Motor neuron (in vitro differentiated cells): ENCODE measurements at regions not wholly inside any gene's neighbourhood (a gene's known extent, or its start where the extent isn't known, plus 50 kb on each side); places are given as distances from the start of the nearest gene placed in this dataset.
"Not testable (repeated sequence)": the region's sequence is repeated elsewhere in the genome, so short reads cannot be mapped to it uniquely, and the experiment has no call there.

Experiments
- ATAC-seq, 8 experiments: fragments of 200-7000 bp; cut with Tn5 transposase; replicated peaks in 6 of 8; 2 replicates each; pipeline ENCODE4 v1.8.0; 2021; ENCODE audit warnings: mild to moderate bottlenecking in 8 of 8, moderate library complexity in 8 of 8
- H3K27ac ChIP-seq, 2 donors: fragments of 250-450 bp; sonication (Bioruptor Pico); 2 replicates each; pipeline ENCODE4 v1.9.0; 2021; ENCODE audit warnings: antibody characterized with exemption in 2 of 2, mild to moderate bottlenecking in 2 of 2, moderate library complexity in 1 of 2
- H3K4me1 ChIP-seq, 2 donors: fragments of 250-450 bp; sonication (Bioruptor Pico); replicated peaks in 1 of 2; 2 replicates each; pipeline ENCODE4 v1.6.1; 2021; ENCODE audit warnings: antibody characterized with exemption in 2 of 2, mild to moderate bottlenecking in 2 of 2, moderate library complexity in 1 of 2
- H3K4me3 ChIP-seq, 5 donors: fragments of 250-450 bp; sonication (Bioruptor Pico); 2 replicates each; pipeline ENCODE4 v1.9.0; 2021; ENCODE audit warnings: antibody characterized with exemption in 5 of 5, mild to moderate bottlenecking in 5 of 5, moderate library complexity in 4 of 5
- WGBS, 10 experiments: fragments of 450-650 bp; shearing (Covaris generic); methylation state at CpG; one replicate each; pipeline ENCODE4 v1.0.0; 2022; 5-methylcytosine and 5-hydroxymethylcytosine counted together
- in situ Hi-C, 9 experiments: fragments of 400-800 bp; cut with MboI; loops; one replicate each; pipeline ENCODE4 v1.15.0; 2021; ENCODE audit warnings: low sequenced_read_pairs in 9 of 9, low pct_unique_long_range_greater_than_20kb in 2 of 9; ENCODE audit not compliant: unreplicated experiment in 9 of 9

DNA sequence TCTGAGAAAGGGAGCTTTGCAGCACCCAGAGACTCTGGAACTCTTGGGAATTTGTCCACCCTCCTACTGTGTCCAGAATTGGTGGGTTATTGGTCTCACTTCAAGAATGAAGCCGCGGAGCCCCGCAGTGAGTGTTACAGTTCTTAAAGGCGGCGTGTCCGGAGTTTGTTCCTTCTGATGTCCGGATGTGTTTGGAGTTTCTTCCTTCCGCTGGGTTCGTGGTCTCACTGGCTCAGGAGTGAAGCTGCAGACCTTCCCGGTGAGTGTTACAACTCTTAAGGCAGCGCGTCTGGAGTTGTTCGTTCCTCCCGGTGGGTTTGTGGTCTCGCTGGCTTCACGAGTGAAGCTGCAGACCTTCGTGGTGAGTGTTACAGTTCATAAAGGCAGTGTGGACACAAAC, 824.7 kb downstream of the LRRTM4 start:
- 50 to 100% (median 83%) methylated on average over 2 to 8 of the region's 17 CpGs; no CpG with 5 or more reads in 4 of the 10 experiments for WGBS, 10 experiments
- H3K27ac ChIP-seq, in situ Hi-C loops, H3K4me3 ChIP-seq, H3K4me1 ChIP-seq, ATAC-seq: not testable (repeated sequence)

DNA sequence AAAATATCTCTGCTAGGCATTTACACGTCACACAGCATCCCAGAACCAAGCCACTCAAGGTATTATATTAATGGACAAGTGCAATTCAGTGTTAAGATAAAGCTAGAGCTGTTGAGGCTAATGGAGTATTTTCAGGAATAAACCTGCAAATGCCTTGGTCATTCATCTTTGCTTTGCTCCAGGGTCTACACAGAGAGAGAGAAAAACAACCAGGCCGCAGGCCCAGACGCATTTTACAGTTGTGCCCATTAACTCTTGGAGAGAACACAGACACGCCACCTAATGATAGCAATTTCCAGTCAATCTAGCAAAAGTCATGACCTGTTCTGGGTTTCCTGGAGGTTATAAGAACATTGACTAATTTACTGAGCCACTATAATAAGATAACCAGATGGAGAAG, 829.3 kb downstream of the LRRTM4 start:
- in situ Hi-C loops: no loop called here

DNA sequence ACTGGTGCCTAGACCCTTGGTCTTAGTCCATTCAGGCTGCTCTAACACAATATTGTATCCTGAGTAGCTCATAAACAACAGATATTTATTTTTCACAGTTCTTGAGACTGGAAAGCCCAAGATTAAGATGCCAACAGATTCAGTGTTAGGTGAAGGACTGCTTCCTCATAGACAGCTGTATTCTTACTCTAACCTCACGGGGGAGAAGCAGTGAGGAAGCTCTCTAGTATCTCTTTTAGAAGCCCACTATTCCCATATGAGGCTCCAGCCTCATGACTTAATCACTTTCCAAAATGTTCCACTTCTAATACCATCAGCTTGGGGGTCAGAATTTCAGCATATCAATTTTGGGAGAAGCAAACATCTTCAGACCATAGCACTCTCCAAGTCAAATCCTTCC, 833.4 kb downstream of the LRRTM4 start:
- no peak for ATAC-seq
- no peak overlapping the region for H3K4me3 ChIP-seq
- 0 to 100% (median 80%) methylated on average over 1 of the region's 1 CpG; no CpG with 5 or more reads in 7 of the 10 experiments for WGBS, 10 experiments
- no peak overlapping the region for H3K27ac ChIP-seq
- in situ Hi-C loops: no loop called here
- peaks cover 2 to 10% of the 10 kb centered on the region in 2 donors for H3K4me1 ChIP-seq

More for the DNA sequence above, 829.3 kb downstream of the LRRTM4 start:
- 0 to 100% (median 46%) methylated on average over 1 to 4 of the region's 4 CpGs; no CpG with 5 or more reads in 2 of the 10 experiments for WGBS, 10 experiments
- no peak overlapping the region for H3K4me3 ChIP-seq
- peaks cover 0 to 3% of the 10 kb centered on the region in 2 donors for H3K4me1 ChIP-seq
- no peak overlapping the region for H3K27ac ChIP-seq
- peak in 5 of 8 experiments; percentile 74 to 93 (median 82) for ATAC-seq

DNA sequence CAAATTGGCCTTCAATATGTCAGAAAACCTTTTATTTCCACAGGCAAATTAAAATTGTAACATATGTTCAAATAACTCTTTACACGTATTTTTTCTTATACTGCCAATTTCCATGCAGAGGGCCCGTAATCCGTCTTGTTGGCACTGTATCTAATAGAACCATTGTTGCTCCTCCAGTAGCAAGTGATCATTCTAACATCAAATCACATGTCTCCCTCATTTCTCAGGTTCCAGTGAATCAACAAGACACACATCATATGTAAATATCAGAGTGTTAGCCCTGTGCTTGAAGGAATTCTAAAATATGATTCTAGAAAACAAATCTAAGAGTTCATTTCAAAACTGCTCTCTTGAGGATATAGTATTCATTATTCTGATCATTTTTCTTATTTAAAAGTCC, 834.3 kb downstream of the LRRTM4 start:
- WGBS, 10 experiments: 8 to 100% (median 66%) methylated on average over 1 to 3 of the region's 3 CpGs
- H3K4me1 ChIP-seq: peaks cover 2 to 10% of the 10 kb centered on the region in 2 donors
- in situ Hi-C loops: no loop called here
- ATAC-seq: peak in 5 of 8 experiments; percentile 29 to 80 (median 56)
- no peak overlapping the region for H3K4me3 ChIP-seq
- no peak overlapping the region for H3K27ac ChIP-seq

DNA sequence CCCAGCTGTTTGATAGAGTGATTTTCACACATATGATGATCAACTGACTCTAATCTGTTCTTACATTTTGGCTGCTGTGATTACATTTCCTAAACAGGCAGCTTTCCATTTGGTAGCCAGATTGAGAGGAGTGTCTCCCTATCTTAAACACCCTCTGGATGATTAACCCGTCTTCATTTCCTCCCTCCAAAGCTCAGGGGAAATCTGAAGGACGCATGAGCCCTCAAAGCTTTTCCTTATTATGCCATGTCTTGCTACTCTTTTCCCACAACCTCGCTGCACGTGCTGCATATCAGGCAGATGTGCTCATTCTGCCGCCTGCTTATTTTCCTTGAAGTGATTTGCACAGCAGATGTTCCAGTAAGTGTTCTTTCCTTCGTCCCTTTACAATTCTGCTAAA, 837.4 kb downstream of the LRRTM4 start:
- no peak overlapping the region for H3K4me3 ChIP-seq
- 0 to 40% (median 20%) methylated on average over 1 to 6 of the region's 6 CpGs; no CpG with 5 or more reads in 3 of the 10 experiments for WGBS, 10 experiments
- H3K4me1 ChIP-seq: peaks cover 2 to 8% of the 10 kb centered on the region in 2 donors
- in situ Hi-C loops: no loop called here
- ATAC-seq: peak in 5 of 8 experiments; percentile 20 to 72 (median 37)
- H3K27ac ChIP-seq: no peak overlapping the region

DNA sequence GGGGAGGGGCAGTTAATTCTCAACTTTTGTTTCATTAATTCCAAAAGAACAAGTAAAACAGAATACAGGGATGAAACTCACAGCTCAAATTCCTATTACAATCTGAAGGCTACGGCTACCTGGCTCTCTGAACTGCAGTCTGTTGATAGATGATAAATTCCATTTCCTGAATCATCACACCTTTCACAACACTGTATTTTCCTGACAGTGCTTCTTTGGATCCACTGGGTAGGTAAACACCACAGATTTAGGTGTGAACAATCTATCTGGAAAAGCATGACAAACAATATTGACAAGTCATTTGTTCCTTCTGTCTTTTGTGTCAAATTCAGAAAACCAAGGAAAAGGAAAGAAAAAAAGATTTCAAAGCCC, 843.2 kb downstream of the LRRTM4 start:
- ATAC-seq: no peak
- Histone ChIP-seq H3K4me1 (no peaks in the 10 kb centered on the region), H3K27ac (no peak overlapping the region), H3K4me3 (no peak overlapping the region)
- in situ Hi-C loops: no loop called here
- WGBS, 10 experiments: 0 to 100% (median 56%) methylated on average over 1 of the region's 1 CpG; no CpG with 5 or more reads in 3 of the 10 experiments

DNA sequence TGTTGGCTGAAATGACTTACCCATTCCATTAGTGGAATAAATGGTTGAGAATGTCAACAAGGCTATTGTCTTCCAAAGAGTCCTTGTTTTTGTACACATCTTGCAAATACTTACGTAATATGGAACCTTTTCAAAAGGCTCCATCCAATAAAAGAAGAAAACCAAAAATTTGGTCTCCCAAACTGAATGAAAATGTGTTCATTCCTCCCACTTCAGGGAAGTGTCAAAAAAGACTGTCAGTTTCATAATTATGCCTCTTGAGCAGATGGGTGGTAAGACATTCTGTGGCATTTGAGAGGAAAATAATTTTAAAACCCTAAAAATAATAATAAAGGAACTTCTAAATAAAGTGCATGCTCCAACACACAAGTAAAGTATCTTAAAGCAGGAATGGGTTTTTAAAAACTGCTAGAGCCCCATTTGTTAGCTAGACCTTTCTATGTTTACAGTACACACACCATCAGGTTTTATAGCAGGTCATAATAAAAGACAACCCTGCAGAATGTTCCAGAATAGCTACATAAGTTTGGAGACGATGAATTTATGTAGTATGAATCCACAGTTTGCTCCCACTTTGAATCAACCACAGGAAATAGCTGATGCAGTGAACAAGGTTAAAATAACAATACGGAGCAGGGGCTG, 843.7 kb downstream of the LRRTM4 start:
- Histone ChIP-seq H3K27ac (no peak overlapping the region), H3K4me3 (no peak overlapping the region), H3K4me1 (no peaks in the 10 kb centered on the region)
- ATAC-seq: no peak
- in situ Hi-C loops: no loop called here
- 0 to 70% (median 40%) methylated on average over 1 to 3 of the region's 3 CpGs; no CpG with 5 or more reads in 1 of the 10 experiments for WGBS, 10 experiments

DNA sequence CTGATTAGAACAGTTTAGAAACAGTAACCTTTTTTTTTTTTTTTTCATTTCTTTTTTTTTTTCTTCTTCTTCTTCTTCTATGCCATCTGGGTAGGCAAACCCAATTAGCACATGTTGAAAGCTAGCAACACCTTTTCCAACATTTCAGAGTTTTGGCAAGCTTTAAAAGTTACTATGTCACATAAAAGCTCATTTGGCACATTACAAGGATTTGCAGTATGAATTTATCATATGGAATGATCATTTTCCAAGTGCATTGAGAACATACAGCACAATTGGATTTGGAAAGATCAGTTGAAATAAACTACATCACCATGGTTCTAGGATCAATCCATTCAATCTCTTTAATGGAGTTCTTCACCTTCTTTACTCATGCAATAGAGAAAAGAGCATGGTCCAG, 847.0 kb downstream of the LRRTM4 start:
- in situ Hi-C loops: no loop called here
- Histone ChIP-seq H3K27ac (no peak overlapping the region), H3K4me3 (no peak overlapping the region), H3K4me1 (no peaks in the 10 kb centered on the region)
- no peak for ATAC-seq

DNA sequence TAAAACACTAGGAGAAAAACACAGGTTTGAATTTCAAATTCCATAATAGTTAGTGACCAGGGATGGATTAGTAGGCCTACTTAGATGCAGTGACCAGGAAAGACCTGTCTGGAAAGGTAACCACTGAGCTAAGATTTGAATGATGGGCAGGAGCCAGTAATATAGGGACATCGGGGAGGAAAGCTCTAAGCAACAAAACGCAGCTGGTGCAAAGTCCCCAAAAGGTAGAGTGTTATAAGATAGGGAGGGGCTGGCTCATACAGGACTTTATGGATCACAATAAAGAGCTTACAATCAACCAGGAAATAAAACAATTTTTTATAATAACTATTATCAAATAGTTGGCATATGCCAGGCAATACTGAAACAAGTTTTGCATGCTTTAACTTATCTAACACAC, 849.4 kb downstream of the LRRTM4 start:
- Histone ChIP-seq H3K27ac (no peak overlapping the region), H3K4me3 (no peak overlapping the region), H3K4me1 (peaks cover 0 to 19% of the 10 kb centered on the region in 2 donors)
- WGBS, 10 experiments: 0 to 100% (median 71%) methylated on average over 1 to 2 of the region's 2 CpGs; no CpG with 5 or more reads in 1 of the 10 experiments
- ATAC-seq: no peak
- in situ Hi-C loops: no loop called here

DNA sequence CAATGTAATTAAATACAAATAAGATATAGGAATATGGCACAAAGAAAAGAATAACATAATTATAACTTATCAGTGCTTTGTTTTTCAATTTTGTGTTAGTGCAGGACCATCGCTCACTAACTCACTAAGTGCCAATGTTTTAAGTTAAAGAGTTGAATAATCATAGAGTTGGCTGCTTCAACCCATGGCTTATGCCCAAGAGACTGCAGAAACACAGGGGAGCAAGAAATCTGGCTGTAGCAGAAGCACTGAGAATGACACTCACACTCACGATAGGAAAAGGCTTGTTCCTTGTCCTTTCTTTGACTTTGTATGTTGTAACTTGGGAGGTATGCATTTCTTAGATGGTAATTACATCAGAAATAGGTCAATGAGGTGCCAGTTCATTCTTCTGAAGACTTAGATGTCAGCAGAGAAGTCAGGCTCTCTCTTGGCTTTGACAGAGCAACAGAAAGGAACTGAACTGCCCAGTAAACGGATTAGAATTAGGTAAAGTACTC, 852.2 kb downstream of the LRRTM4 start:
- in situ Hi-C loops: no loop called here
- ATAC-seq: no peak
- Histone ChIP-seq H3K27ac (no peak overlapping the region), H3K4me3 (no peak overlapping the region), H3K4me1 (peaks cover 0 to 32% of the 10 kb centered on the region in 2 donors)
- WGBS, 10 experiments: 0 to 100% (median 79%) methylated on average over 1 to 3 of the region's 3 CpGs; no CpG with 5 or more reads in 2 of the 10 experiments

DNA sequence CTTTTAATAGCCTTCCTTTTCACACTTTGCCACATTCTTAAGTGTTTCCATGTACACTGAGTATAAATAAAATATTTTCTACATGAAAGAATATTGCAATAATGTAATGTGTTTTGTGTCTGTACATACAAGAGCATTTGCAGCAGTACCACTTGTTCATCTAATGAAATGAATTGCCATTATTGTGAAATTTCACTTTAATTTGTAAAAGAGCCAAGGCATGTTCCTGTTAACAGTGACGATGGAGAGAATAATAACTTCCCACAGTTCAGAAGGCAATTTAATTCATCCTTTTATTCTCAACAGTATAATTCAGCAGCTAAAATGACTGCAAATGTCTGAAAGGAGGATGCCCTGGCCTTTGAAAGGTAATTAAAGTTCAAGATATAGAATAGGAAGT, 853.9 kb downstream of the LRRTM4 start:
- H3K4me1 ChIP-seq: peaks cover 0 to 32% of the 10 kb centered on the region in 2 donors
- H3K4me3 ChIP-seq: no peak overlapping the region
- no peak overlapping the region for H3K27ac ChIP-seq
- in situ Hi-C loops: no loop called here
- 0 to 40% (median 5%) methylated on average over 1 of the region's 1 CpG; no CpG with 5 or more reads in 4 of the 10 experiments for whole genome bisulfite sequencing, 10 experiments
- ATAC-seq: peak in 5 of 8 experiments; percentile 35 to 83 (median 63)

DNA sequence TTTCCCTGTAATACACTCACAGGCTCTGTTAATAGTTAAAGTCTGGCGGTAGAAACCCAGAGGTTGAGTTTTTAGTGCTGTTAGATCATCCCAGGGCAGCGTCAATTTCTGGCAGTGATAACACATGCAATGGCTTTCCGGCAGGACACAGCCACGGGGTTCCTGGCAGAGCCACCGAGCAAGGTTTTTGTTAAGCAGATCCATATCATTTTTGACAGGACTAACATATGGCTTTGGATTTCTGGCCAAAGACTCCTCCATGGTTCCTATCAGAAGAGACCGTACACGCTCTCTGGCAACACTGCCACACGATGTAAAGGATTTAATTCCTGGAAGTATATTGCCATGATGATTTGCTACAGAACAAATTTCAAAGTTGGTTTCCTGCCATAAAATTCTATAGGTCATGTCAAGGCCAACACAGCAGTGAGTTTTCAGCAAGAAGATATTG, 854.3 kb downstream of the LRRTM4 start:
- Histone ChIP-seq H3K4me3 (no peak overlapping the region), H3K4me1 (peaks cover 0 to 32% of the 10 kb centered on the region in 2 donors), H3K27ac (peak overlapping the region in 1 of 2 donors; percentile 47)
- in situ Hi-C loops: no loop called here
- peak in 5 of 8 experiments; percentile 25 to 71 (median 64) for ATAC-seq
- WGBS, 10 experiments: 0 to 81% (median 44%) methylated on average over 1 to 7 of the region's 8 CpGs; no CpG with 5 or more reads in 1 of the 10 experiments

DNA sequence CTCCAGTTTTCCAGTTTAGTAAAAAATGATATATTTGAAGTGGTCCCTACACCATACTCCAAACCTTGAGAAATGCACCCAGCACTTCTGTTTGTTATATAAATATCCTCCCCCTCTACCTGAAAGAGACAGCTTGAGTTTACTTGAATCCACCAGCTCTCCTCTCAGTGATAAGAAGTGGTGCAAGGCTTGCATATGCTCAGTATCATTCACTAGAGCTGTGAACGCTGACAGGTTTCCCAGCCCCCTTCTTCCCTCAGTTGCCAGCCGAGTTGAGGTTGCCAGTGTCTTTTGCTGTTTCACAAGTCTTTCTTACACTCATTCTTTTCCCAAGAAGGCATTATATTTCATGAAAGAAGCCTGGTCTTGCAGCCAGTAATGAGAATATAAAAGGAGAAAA, 880.0 kb downstream of the LRRTM4 start:
- in situ Hi-C loops: no loop called here
- H3K4me1 ChIP-seq: no peaks in the 10 kb centered on the region
- WGBS, 10 experiments: 0 to 70% (median 48%) methylated on average over 1 to 2 of the region's 2 CpGs; no CpG with 5 or more reads in 4 of the 10 experiments
- no peak overlapping the region for H3K27ac ChIP-seq
- H3K4me3 ChIP-seq: no peak overlapping the region
- ATAC-seq: no peak

DNA sequence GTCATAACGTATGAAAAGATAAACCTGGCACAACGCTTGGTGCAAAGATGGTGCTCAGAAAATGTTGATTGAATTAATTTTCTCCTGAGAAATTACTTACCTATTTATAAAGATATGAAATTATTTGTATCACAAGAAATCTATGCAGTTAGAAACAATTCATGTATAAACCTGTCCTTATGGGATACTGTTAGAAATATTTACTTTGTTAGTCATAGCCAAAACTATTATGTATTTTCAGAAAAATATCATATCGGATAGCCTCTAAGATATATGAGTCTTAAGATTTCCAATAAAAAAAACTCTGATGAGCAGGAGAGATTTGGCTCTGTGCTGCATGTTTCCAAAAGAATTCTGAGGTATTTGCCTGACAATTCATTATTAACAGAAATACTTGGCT, 880.7 kb downstream of the LRRTM4 start:
- no peak for ATAC-seq
- in situ Hi-C loops: no loop called here
- 4 to 100% (median 85%) methylated on average over 1 to 3 of the region's 3 CpGs for WGBS, 10 experiments
- Histone ChIP-seq H3K27ac (no peak overlapping the region), H3K4me1 (no peaks in the 10 kb centered on the region), H3K4me3 (no peak overlapping the region)
